HFFc6 (cell line): ENCODE measurements at regions not wholly inside any gene's neighbourhood (a gene's known extent, or its start where the extent isn't known, plus 50 kb on each side); places are given as distances from the start of the nearest gene placed in this dataset.

ENCODE experiments used
- DNase-seq: peaks from one replicate; pipeline ENCODE4 v3.0.0-alpha.2; 2018
- H3K27ac Mint-ChIP-seq: 2 replicates; pipeline ENCODE4 v1.8.0; 2020; ENCODE audit warnings: mild to moderate bottlenecking, mixed read lengths
- H3K27me3 Mint-ChIP-seq: 2 replicates; pipeline ENCODE4 v1.8.0; 2021; ENCODE audit warnings: mild to moderate bottlenecking, moderate library complexity, mixed read lengths; ENCODE audit not compliant: insufficient read depth
- H3K36me3 Mint-ChIP-seq: 2 replicates; pipeline ENCODE4 v1.8.0; 2021; ENCODE audit warnings: low read depth, mixed read lengths
- H3K4me1 Mint-ChIP-seq: 2 replicates; pipeline ENCODE4 v1.8.0; 2020; ENCODE audit warnings: low read depth, mixed read lengths
- H3K4me3 Mint-ChIP-seq: 2 replicates; pipeline ENCODE4 v1.8.0; 2020; ENCODE audit warnings: mild to moderate bottlenecking, moderate library complexity, mixed read lengths
- H3K9me3 Mint-ChIP-seq: 2 replicates; pipeline ENCODE4 v1.8.0; 2020; ENCODE audit warnings: mild to moderate bottlenecking, mixed read lengths
- CTCF ChIP-seq: fragments of 200-600 bp; sonication (generic); IDR thresholded peaks from 2 replicates; pipeline ENCODE4 v1.5.0; 2021; ENCODE audit warnings: antibody characterized with exemption, mild to moderate bottlenecking

GRCh38 chr12:94872971-94873733, 130.3 kb downstream of the NDUFA12 start:
- no peak overlapping the region for H3K4me3 Mint-ChIP-seq
- no peak for DNase-seq
- H3K4me1 Mint-ChIP-seq: no peaks in the 10 kb centered on the region
- H3K9me3 Mint-ChIP-seq: no peaks in the 10 kb centered on the region
- TF ChIP-seq CTCF: no peak
- H3K36me3 Mint-ChIP-seq: no peaks in the 10 kb centered on the region
- H3K27me3 Mint-ChIP-seq: peaks cover 37% of the 10 kb centered on the region
- no peak overlapping the region for H3K27ac Mint-ChIP-seq

GRCh38 chr12:94872671-94872970, 130.9 kb downstream of the NDUFA12 start:
- no peak for DNase-seq
- no peak overlapping the region for H3K4me3 Mint-ChIP-seq
- H3K27ac Mint-ChIP-seq: no peak overlapping the region
- peaks cover 37% of the 10 kb centered on the region for H3K27me3 Mint-ChIP-seq
- no peak for TF ChIP-seq CTCF
- no peaks in the 10 kb centered on the region for H3K9me3 Mint-ChIP-seq
- peaks cover 3% of the 10 kb centered on the region for H3K4me1 Mint-ChIP-seq
- no peaks in the 10 kb centered on the region for H3K36me3 Mint-ChIP-seq

GRCh38 chr12:94872007-94872653, 131.4 kb downstream of the NDUFA12 start:
- peaks cover 8% of the 10 kb centered on the region for H3K4me1 Mint-ChIP-seq
- TF ChIP-seq CTCF: no peak
- H3K9me3 Mint-ChIP-seq: no peaks in the 10 kb centered on the region
- no peak overlapping the region for H3K27ac Mint-ChIP-seq
- H3K36me3 Mint-ChIP-seq: no peaks in the 10 kb centered on the region
- DNase-seq: no peak
- peaks cover 37% of the 10 kb centered on the region for H3K27me3 Mint-ChIP-seq
- H3K4me3 Mint-ChIP-seq: no peak overlapping the region

- Mint-ChIP-seq H3K9me3 (no peaks in the 10 kb centered on the region), H3K27ac (no peak overlapping the region), H3K4me3 (no peak overlapping the region), H3K4me1 (peaks cover 12% of the 10 kb centered on the region), H3K36me3 (no peaks in the 10 kb centered on the region), H3K27me3 (peaks cover 37% of the 10 kb centered on the region)
- TF ChIP-seq CTCF: no peak
- DNase-seq: no peak
Observed at GRCh38 chr12:94870511-94870910, 133.0 kb downstream of the NDUFA12 start.

GRCh38 chr12:94868161-94868560, 135.3 kb downstream of the NDUFA12 start:
- Mint-ChIP-seq H3K9me3 (no peaks in the 10 kb centered on the region), H3K27ac (no peak overlapping the region), H3K4me3 (no peak overlapping the region), H3K36me3 (no peaks in the 10 kb centered on the region), H3K27me3 (peaks cover 28% of the 10 kb centered on the region), H3K4me1 (peaks cover 12% of the 10 kb centered on the region)
- TF ChIP-seq CTCF: no peak
- no peak for DNase-seq
